GM12878 (cell line): ENCODE measurements at regions not wholly inside any gene's neighbourhood (a gene's known extent, or its start where the extent isn't known, plus 50 kb on each side); places are given as distances from the start of the nearest gene placed in this dataset.

Source experiments
- EZH2 ChIP-seq: IDR thresholded peaks from 2 replicates; pipeline ENCODE4 v1.6.1; 2012; ENCODE audit warnings: low read depth, mild to moderate bottlenecking, control low read depth, inconsistent platforms, low read length, borderline replicate concordance; ENCODE audit not compliant: control insufficient read depth
- TF ChIP-seq, protein P1 (sequence below): fragments of 150-350 bp; IDR thresholded peaks from 2 replicates; pipeline ENCODE4 v1.6.1; 2016; ENCODE audit warnings: low read depth, low read length

DNA sequence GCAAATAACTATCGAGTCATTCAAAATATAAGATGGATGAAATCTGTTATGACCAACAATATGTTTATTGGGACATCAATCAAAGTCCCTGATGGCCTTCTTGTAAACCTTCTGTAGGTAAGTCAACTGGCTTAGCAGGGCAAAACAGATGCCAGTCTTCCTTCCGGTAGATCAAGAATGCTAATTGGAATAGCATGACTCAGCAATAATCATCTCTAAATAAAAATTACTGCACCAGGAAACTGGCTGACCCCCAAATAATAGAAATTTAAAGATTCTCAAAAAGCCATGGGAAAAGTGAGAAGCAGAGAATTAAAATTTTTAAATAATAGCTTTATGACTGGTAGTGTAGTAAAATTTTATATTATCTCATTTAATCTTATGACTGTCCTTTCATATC lies 1005.4 kb downstream of the OLFM4 start:
- TF ChIP-seq, protein P1, sequence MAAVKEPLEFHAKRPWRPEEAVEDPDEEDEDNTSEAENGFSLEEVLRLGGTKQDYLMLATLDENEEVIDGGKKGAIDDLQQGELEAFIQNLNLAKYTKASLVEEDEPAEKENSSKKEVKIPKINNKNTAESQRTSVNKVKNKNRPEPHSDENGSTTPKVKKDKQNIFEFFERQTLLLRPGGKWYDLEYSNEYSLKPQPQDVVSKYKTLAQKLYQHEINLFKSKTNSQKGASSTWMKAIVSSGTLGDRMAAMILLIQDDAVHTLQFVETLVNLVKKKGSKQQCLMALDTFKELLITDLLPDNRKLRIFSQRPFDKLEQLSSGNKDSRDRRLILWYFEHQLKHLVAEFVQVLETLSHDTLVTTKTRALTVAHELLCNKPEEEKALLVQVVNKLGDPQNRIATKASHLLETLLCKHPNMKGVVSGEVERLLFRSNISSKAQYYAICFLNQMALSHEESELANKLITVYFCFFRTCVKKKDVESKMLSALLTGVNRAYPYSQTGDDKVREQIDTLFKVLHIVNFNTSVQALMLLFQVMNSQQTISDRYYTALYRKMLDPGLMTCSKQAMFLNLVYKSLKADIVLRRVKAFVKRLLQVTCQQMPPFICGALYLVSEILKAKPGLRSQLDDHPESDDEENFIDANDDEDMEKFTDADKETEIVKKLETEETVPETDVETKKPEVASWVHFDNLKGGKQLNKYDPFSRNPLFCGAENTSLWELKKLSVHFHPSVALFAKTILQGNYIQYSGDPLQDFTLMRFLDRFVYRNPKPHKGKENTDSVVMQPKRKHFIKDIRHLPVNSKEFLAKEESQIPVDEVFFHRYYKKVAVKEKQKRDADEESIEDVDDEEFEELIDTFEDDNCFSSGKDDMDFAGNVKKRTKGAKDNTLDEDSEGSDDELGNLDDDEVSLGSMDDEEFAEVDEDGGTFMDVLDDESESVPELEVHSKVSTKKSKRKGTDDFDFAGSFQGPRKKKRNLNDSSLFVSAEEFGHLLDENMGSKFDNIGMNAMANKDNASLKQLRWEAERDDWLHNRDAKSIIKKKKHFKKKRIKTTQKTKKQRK = no peak
- no peak for TF ChIP-seq EZH2
